Left ventricle myocardium inferior (tissue), 1 donor: ENCODE measurements at regions not wholly inside any gene's neighbourhood (a gene's known extent, or its start where the extent isn't known, plus 50 kb on each side); places are given as distances from the start of the nearest gene placed in this dataset.

Experiments used
- DNase-seq: peaks from one replicate; pipeline ENCODE4 v3.0.0-alpha.2; 2020
- H3K27ac ChIP-seq: fragments of 200-600 bp; replicated peaks from 2 replicates; pipeline ENCODE4 v1.8.0; 2021
- H3K27me3 ChIP-seq: fragments of 200-600 bp; 2 replicates; pipeline ENCODE4 v1.8.0; 2021; ENCODE audit warnings: low read depth
- H3K36me3 ChIP-seq: fragments of 200-600 bp; 2 replicates; pipeline ENCODE4 v1.8.0; 2021
- H3K4me1 ChIP-seq: fragments of 200-600 bp; 2 replicates; pipeline ENCODE4 v1.8.0; 2021
- H3K4me3 ChIP-seq: fragments of 200-600 bp; 2 replicates; pipeline ENCODE4 v1.8.0; 2021; ENCODE audit warnings: mild to moderate bottlenecking, moderate library complexity
- H3K9me3 ChIP-seq: fragments of 200-600 bp; replicated peaks from 2 replicates; pipeline ENCODE4 v1.8.0; 2021
- CTCF ChIP-seq: fragments of 200-600 bp; IDR thresholded peaks from 2 replicates; pipeline ENCODE4 v1.8.0; 2021; ENCODE audit warnings: antibody characterized with exemption, mild to moderate bottlenecking, borderline replicate concordance
- intact Hi-C: fragments of 100-400 bp; cut with micrococcal nuclease; formaldehyde crosslinking; loops from one replicate; pipeline ENCODE4 v1.11.0; 2022
- donor health status: DM: no; HTN: yes; CAD: no; lungs with severe emphysema.

GRCh38 chr4:188811121-188811520 lies 671.9 kb downstream of the TRIML1 start:
- intact Hi-C loops: no loop called here
- Histone ChIP-seq H3K27me3 (no peaks in the 10 kb centered on the region), H3K9me3 (peaks cover 20% of the 10 kb centered on the region), H3K4me1 (no peaks in the 10 kb centered on the region), H3K4me3 (no peak overlapping the region), H3K36me3 (no peaks in the 10 kb centered on the region), H3K27ac (no peak overlapping the region)
- TF ChIP-seq CTCF: no peak
- no peak for DNase-seq

- H3K36me3 ChIP-seq: no peaks in the 10 kb centered on the region
- intact Hi-C loops: no loop called here
- no peak overlapping the region for H3K27ac ChIP-seq
- H3K4me3 ChIP-seq: no peak overlapping the region
- no peaks in the 10 kb centered on the region for H3K27me3 ChIP-seq
- no peaks in the 10 kb centered on the region for H3K4me1 ChIP-seq
- no peak for TF ChIP-seq CTCF
- H3K9me3 ChIP-seq: peaks cover 20% of the 10 kb centered on the region
- no peak for DNase-seq
Observed at GRCh38 chr4:188812644-188813043, 673.4 kb downstream of the TRIML1 start.

GRCh38 chr4:188818300-188818699 lies 679.1 kb downstream of the TRIML1 start:
- Histone ChIP-seq H3K27me3 (no peaks in the 10 kb centered on the region), H3K4me1 (no peaks in the 10 kb centered on the region), H3K27ac (no peak overlapping the region), H3K9me3 (peaks cover 14% of the 10 kb centered on the region), H3K4me3 (no peak overlapping the region), H3K36me3 (no peaks in the 10 kb centered on the region)
- intact Hi-C loops: no loop called here
- DNase-seq: no peak
- no peak for TF ChIP-seq CTCF

- no peak for DNase-seq
- H3K36me3 ChIP-seq: no peaks in the 10 kb centered on the region
- intact Hi-C loops: no loop called here
- H3K27ac ChIP-seq: no peak overlapping the region
- TF ChIP-seq CTCF: no peak
- no peaks in the 10 kb centered on the region for H3K4me1 ChIP-seq
- no peaks in the 10 kb centered on the region for H3K27me3 ChIP-seq
- no peak overlapping the region for H3K4me3 ChIP-seq
- H3K9me3 ChIP-seq: peaks cover 5% of the 10 kb centered on the region
Observed at GRCh38 chr4:188819233-188819632, 680.0 kb downstream of the TRIML1 start.

GRCh38 chr4:188821500-188821899 lies 682.3 kb downstream of the TRIML1 start:
- Histone ChIP-seq H3K9me3 (no peaks in the 10 kb centered on the region), H3K27me3 (no peaks in the 10 kb centered on the region), H3K4me1 (no peaks in the 10 kb centered on the region), H3K27ac (no peak overlapping the region), H3K4me3 (no peak overlapping the region), H3K36me3 (no peaks in the 10 kb centered on the region)
- DNase-seq: no peak
- intact Hi-C loops: no loop called here
- TF ChIP-seq CTCF: no peak

GRCh38 chr4:188822698-188823097 lies 683.5 kb downstream of the TRIML1 start:
- no peak for TF ChIP-seq CTCF
- no peaks in the 10 kb centered on the region for H3K36me3 ChIP-seq
- H3K4me1 ChIP-seq: no peaks in the 10 kb centered on the region
- H3K9me3 ChIP-seq: no peaks in the 10 kb centered on the region
- no peak overlapping the region for H3K27ac ChIP-seq
- H3K4me3 ChIP-seq: no peak overlapping the region
- H3K27me3 ChIP-seq: no peaks in the 10 kb centered on the region
- intact Hi-C loops: no loop called here
- DNase-seq: no peak
